Uterus (tissue), 2 donors: ENCODE measurements at regions not wholly inside any gene's neighbourhood (a gene's known extent, or its start where the extent isn't known, plus 50 kb on each side); places are given as distances from the start of the nearest gene placed in this dataset.

Experiments
- POLR2A ChIP-seq, 2 donors: fragments of 450-650 bp; IDR thresholded peaks; one replicate each; pipeline ENCODE4 v1.6.1; 2016; ENCODE audit warnings: antibody characterized with exemption in 2 of 2, mild to moderate bottlenecking in 1 of 2, moderate library complexity in 1 of 2
- TF ChIP-seq, protein P1 (sequence below), 4 experiments: fragments of 200-600 bp in 2 of 4; fragments of 450-650 bp in 2 of 4; sonication (generic) in 2 of 4; IDR thresholded peaks; one replicate each; pipeline ENCODE4 v1.5.1; 2016 to 2019; ENCODE audit warnings: antibody characterized with exemption in 4 of 4, mild to moderate bottlenecking in 2 of 4, moderate library complexity in 1 of 4

GRCh38 chr2:64319896-64320295, 134.1 kb upstream of the LGALSL start:
- TF ChIP-seq, protein P1, sequence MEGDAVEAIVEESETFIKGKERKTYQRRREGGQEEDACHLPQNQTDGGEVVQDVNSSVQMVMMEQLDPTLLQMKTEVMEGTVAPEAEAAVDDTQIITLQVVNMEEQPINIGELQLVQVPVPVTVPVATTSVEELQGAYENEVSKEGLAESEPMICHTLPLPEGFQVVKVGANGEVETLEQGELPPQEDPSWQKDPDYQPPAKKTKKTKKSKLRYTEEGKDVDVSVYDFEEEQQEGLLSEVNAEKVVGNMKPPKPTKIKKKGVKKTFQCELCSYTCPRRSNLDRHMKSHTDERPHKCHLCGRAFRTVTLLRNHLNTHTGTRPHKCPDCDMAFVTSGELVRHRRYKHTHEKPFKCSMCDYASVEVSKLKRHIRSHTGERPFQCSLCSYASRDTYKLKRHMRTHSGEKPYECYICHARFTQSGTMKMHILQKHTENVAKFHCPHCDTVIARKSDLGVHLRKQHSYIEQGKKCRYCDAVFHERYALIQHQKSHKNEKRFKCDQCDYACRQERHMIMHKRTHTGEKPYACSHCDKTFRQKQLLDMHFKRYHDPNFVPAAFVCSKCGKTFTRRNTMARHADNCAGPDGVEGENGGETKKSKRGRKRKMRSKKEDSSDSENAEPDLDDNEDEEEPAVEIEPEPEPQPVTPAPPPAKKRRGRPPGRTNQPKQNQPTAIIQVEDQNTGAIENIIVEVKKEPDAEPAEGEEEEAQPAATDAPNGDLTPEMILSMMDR (IDR thresholded peaks at IDR 0.05): no peak
- TF ChIP-seq POLR2A (IDR thresholded peaks at IDR 0.05): no peak
